ENCODE measurements at regions not wholly inside any gene's neighbourhood (a gene's known extent, or its start where the extent isn't known, plus 50 kb on each side); places are given as distances from the start of the nearest gene placed in this dataset.

- TF ChIP-seq CTCF (IDR thresholded peaks at IDR 0.05): no peak
- TF ChIP-seq POLR2AphosphoS5 (IDR thresholded peaks at IDR 0.05): no peak
- TF ChIP-seq POLR2A (IDR thresholded peaks at IDR 0.05): no peak
These were observed 239.5 kb upstream of the CADM1 start for GRCh38 chr11:115743719-115744118.

Measured in suprapubic skin (tissue), 4 donors.